22Rv1 (cell line): ENCODE measurements at regions not wholly inside any gene's neighbourhood (a gene's known extent, or its start where the extent isn't known, plus 50 kb on each side); places are given as distances from the start of the nearest gene placed in this dataset.

Source experiments
- H3K27ac ChIP-seq: fragments of 450-650 bp; 2 replicates; pipeline ENCODE4 v1.5.1; 2017
- ZFX ChIP-seq: fragments of 450-650 bp; IDR thresholded peaks from 2 replicates; pipeline ENCODE4 v1.6.1; 2017; ENCODE audit warnings: antibody characterized with exemption, borderline replicate concordance
- TF ChIP-seq, protein P1 (sequence below): fragments of 450-650 bp; IDR thresholded peaks from 2 replicates; pipeline ENCODE4 v1.5.1; 2017; ENCODE audit warnings: mild to moderate bottlenecking

DNA sequence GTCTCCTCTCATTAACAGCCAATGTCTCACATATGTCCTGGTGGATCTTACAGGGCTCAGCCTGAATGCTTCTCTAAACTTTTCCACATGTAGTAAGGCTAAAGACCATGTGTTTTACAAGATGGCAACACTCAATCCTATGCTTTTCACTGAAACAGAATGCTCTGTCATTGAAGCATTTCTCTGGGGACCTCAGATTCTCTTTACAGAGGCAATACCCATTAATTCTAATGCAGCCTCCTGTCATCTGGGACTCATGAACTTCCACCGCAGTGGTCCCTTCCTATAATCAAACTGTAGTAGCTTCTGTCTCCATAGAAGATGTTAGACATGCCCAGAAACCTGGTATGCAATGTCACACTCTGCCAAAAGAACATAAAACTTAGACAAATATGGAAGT, 926.6 kb upstream of the RBFOX1 start:
- TF ChIP-seq, protein P1, sequence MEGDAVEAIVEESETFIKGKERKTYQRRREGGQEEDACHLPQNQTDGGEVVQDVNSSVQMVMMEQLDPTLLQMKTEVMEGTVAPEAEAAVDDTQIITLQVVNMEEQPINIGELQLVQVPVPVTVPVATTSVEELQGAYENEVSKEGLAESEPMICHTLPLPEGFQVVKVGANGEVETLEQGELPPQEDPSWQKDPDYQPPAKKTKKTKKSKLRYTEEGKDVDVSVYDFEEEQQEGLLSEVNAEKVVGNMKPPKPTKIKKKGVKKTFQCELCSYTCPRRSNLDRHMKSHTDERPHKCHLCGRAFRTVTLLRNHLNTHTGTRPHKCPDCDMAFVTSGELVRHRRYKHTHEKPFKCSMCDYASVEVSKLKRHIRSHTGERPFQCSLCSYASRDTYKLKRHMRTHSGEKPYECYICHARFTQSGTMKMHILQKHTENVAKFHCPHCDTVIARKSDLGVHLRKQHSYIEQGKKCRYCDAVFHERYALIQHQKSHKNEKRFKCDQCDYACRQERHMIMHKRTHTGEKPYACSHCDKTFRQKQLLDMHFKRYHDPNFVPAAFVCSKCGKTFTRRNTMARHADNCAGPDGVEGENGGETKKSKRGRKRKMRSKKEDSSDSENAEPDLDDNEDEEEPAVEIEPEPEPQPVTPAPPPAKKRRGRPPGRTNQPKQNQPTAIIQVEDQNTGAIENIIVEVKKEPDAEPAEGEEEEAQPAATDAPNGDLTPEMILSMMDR: no peak
- TF ChIP-seq ZFX: no peak
- H3K27ac ChIP-seq: no peak overlapping the region

GRCh38 chr16:6382924-6383459, 949.7 kb upstream of the RBFOX1 start:
- no peak overlapping the region for H3K27ac ChIP-seq
- TF ChIP-seq, protein P1: no peak
- no peak for TF ChIP-seq ZFX

DNA sequence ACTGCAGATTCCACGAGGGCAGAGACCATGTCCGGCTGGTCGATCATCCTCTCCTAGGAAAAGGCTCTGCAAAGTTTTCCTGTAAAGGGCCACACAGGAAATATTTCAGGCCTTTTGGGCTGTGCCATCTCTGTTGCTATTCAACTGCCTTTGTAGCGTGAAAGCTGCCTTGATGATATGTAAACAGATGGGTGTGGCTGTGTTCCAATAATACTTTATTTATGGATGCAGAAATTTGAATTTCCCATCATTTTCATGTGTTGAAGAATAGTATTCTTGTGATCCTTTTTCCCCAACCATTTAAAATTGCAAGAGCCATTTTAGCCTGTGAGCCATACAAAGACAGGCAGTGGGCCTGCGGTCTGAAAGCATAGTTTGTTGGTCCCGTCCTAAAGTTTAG, 950.7 kb upstream of the RBFOX1 start:
- H3K27ac ChIP-seq: no peak overlapping the region
- no peak for TF ChIP-seq ZFX
- TF ChIP-seq, protein P1: no peak

- no peak overlapping the region for H3K27ac ChIP-seq
Measured at GRCh38 chr16:6377956-6378355, 954.7 kb upstream of the RBFOX1 start.

DNA sequence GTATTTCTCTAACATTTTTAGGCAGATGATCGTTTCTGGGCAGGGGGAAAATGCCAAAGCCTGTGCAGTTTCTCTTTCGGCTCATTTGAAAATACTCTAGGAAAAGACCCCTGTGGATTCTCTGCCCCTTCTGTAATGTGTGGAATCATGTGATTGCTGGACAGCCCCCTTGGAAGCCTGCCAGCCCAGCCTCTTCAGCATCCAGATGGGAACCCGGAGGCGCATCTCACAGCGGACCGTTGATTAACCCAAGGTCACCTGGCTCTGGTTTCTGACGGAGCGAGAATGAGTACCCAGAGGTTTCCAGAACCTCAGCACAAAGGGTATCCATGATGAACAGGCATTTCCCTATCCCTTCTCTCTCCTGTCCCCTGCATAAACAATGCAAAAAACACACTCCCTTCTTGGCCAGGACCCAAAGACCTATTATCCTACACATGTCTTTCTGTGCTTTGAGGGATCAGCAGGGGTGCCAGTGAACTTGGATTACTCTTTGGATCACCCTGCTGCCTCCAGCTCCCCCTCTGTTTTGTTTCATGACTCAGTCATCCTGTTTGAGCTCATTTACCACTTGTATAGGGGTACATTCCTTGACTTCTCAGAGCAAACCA, 957.1 kb upstream of the RBFOX1 start:
- TF ChIP-seq, protein P1: no peak
- no peak for TF ChIP-seq ZFX
- H3K27ac ChIP-seq: no peak overlapping the region

More at GRCh38 chr16:6377956-6378355, 954.7 kb upstream of the RBFOX1 start:
- TF ChIP-seq, protein P1: no peak

DNA sequence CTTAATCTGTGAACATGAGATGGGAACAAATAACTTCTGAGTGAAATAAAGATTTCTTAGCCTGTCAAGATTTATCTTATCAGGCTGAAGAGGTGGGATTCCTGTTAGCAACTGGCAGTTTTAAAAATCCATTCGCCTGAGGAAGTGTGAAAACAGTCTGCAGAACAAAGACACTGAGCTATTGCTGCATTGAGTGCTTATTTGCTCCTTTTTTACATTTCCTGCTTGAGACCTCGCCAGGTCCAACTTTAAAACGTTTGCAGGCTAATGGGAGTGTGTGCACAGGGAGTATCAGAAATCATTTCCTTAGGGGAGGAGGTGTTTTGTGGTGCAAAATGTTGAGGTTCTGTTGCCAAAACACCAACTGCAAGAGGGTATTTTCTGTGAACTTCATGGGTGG, 957.8 kb upstream of the RBFOX1 start:
- TF ChIP-seq, protein P1: no peak
- TF ChIP-seq ZFX: no peak
- H3K27ac ChIP-seq: no peak overlapping the region

- no peak overlapping the region for H3K27ac ChIP-seq
- TF ChIP-seq, protein P1: no peak
- no peak for TF ChIP-seq ZFX
Measured at GRCh38 chr16:6364846-6365245, 967.8 kb upstream of the RBFOX1 start.
